ENCODE measurements at regions not wholly inside any gene's neighbourhood (a gene's known extent, or its start where the extent isn't known, plus 50 kb on each side); places are given as distances from the start of the nearest gene placed in this dataset.

DNA sequence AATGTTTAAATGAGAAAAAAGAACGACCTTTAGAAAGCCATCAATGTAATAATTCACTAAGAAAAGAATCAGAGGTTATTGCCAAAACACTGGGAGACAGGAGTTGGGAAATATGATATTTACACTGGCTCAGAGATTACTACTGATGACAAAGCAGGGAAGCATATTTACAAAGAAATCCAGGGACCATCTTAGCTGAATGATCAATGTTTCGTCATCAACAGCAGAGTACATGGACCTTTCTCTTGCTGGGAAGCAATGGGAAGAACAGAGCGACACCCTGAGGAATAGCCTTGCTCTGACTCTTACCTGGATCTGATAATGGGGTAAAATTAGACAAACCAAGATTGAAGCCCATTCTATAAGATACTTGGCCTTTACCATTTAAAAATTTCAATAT, 1293.5 kb downstream of the XPNPEP1 start:
- no peak for DNase-seq
- no peak overlapping the region for H3K4me3 ChIP-seq (ENCODE audit: insufficient read depth, low read depth, low read length)
- H2AK5ac ChIP-seq (ENCODE audit: low read depth, low read length): no peak overlapping the region
- no peaks in the 10 kb centered on the region for H3K36me3 ChIP-seq (ENCODE audit: control insufficient read depth, insufficient read depth, low read length)
- H3K27ac ChIP-seq (ENCODE audit: insufficient read depth, low read length): no peak overlapping the region
- ATAC-seq (ENCODE audit: low read depth): no peak
- no peak overlapping the region for H2AFZ ChIP-seq (replicated peaks; ENCODE audit: low read length, poor library complexity)
- H2BK120ac ChIP-seq (ENCODE audit: low read depth, low read length): no peak overlapping the region
- no peak overlapping the region for H3K4me2 ChIP-seq (ENCODE audit: low read depth, low read length)
- H3K4ac ChIP-seq (ENCODE audit: low read depth, low read length): no peak overlapping the region
- no peak overlapping the region for H3K18ac ChIP-seq (ENCODE audit: low read depth, low read length)
- no peaks in the 10 kb centered on the region for H3K79me1 ChIP-seq (ENCODE audit: low read depth in 1 of 2, low read length in 2 of 2)
- CTCF ChIA-PET: no interaction called here
- no peak overlapping the region for H2BK20ac ChIP-seq (ENCODE audit: low read depth, low read length)
- no peak overlapping the region for H3K9ac ChIP-seq (ENCODE audit: low read depth, low read length)
- no TSS peak for BruUV-seq (replicated peaks)
- H2AK9ac ChIP-seq (replicated peaks; ENCODE audit: low read depth, low read length, poor library complexity): no peak overlapping the region
- H3K27me3 ChIP-seq (ENCODE audit: control insufficient read depth, insufficient read depth, low read length): no peaks in the 10 kb centered on the region
- no peak overlapping the region for H3K14ac ChIP-seq (replicated peaks; ENCODE audit: low read depth, low read length)
- POLR2A ChIA-PET (ENCODE audit: unreplicated experiment): no interaction called here
- no peak overlapping the region for H4K5ac ChIP-seq (ENCODE audit: low read depth, low read length)
- no peaks in the 10 kb centered on the region for H3K4me1 ChIP-seq (ENCODE audit: control insufficient read depth, insufficient read depth, low read length)
- intact Hi-C loops (cut with micrococcal nuclease) (no loop called here), in situ Hi-C loops (cut with MboI; ENCODE audit: low sequenced_read_pairs) (no loop called here), dilution Hi-C loops (cut with HindIII; ENCODE audit: low sequenced_read_pairs, unreplicated experiment) (no loop called here)
- TF ChIP-seq CEBPB (IDR thresholded peaks at IDR 0.05; ENCODE audit: low read depth, low read length): no peak
- no peak for TF ChIP-seq RCOR1 (IDR thresholded peaks at IDR 0.05; ENCODE audit: insufficient replicate concordance, low read length)
- no peak for TF ChIP-seq MAZ (IDR thresholded peaks at IDR 0.05; ENCODE audit: borderline replicate concordance, low read depth, low read length)
- TF ChIP-seq, protein P1, sequence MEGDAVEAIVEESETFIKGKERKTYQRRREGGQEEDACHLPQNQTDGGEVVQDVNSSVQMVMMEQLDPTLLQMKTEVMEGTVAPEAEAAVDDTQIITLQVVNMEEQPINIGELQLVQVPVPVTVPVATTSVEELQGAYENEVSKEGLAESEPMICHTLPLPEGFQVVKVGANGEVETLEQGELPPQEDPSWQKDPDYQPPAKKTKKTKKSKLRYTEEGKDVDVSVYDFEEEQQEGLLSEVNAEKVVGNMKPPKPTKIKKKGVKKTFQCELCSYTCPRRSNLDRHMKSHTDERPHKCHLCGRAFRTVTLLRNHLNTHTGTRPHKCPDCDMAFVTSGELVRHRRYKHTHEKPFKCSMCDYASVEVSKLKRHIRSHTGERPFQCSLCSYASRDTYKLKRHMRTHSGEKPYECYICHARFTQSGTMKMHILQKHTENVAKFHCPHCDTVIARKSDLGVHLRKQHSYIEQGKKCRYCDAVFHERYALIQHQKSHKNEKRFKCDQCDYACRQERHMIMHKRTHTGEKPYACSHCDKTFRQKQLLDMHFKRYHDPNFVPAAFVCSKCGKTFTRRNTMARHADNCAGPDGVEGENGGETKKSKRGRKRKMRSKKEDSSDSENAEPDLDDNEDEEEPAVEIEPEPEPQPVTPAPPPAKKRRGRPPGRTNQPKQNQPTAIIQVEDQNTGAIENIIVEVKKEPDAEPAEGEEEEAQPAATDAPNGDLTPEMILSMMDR (conservative IDR thresholded peaks at IDR 0.05; ENCODE audit: low read depth, low read length): no peak
- no peak for TF ChIP-seq NFE2L2 (IDR thresholded peaks at IDR 0.05; ENCODE audit: low read depth, low read length)
- TF ChIP-seq CHD1 (IDR thresholded peaks at IDR 0.05; ENCODE audit: low read depth, low read length): no peak
- no peak for TF ChIP-seq RFX5 (IDR thresholded peaks at IDR 0.05; ENCODE audit: low read depth, low read length)
- no peak for TF ChIP-seq POLR2A (IDR thresholded peaks at IDR 0.05; ENCODE audit: low read depth, low read length)
- TF ChIP-seq, protein P2, sequence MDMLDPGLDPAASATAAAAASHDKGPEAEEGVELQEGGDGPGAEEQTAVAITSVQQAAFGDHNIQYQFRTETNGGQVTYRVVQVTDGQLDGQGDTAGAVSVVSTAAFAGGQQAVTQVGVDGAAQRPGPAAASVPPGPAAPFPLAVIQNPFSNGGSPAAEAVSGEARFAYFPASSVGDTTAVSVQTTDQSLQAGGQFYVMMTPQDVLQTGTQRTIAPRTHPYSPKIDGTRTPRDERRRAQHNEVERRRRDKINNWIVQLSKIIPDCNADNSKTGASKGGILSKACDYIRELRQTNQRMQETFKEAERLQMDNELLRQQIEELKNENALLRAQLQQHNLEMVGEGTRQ (IDR thresholded peaks at IDR 0.05; ENCODE audit: low read depth, low read length): no peak
- TF ChIP-seq RAD21 (IDR thresholded peaks at IDR 0.05; ENCODE audit: low read length): no peak
- TF ChIP-seq SMC3 (IDR thresholded peaks at IDR 0.05; ENCODE audit: low read depth, low read length): no peak
- H3K23ac ChIP-seq (ENCODE audit: low read depth, low read length): no peak overlapping the region
- no peak overlapping the region for H2BK5ac ChIP-seq (ENCODE audit: low read depth, low read length, poor library complexity, severe bottlenecking)
- no peaks in the 10 kb centered on the region for H3K9me1 ChIP-seq (ENCODE audit: insufficient read depth, low read length)
- no peak overlapping the region for H2BK15ac ChIP-seq (ENCODE audit: low read depth, low read length)
- H4K20me1 ChIP-seq (ENCODE audit: insufficient read depth, low read length): no peaks in the 10 kb centered on the region
- 0% methylated on average over 1 of the region's 3 CpGs; no CpG with 5 or more reads in 1 of the 2 experiments for WGBS, 2 experiments (ENCODE audit: extremely low coverage in 2 of 2, insufficient read length in 1 of 2)
- no peak overlapping the region for H4K8ac ChIP-seq (ENCODE audit: low read depth in 2 of 2, low read length in 2 of 2)
- no peaks in the 10 kb centered on the region for H3K9me3 ChIP-seq (ENCODE audit: control insufficient read depth, insufficient read depth, low read length)
- no peak overlapping the region for H3K56ac ChIP-seq (ENCODE audit: extremely low read depth, insufficient read depth, low read length)
- H4K91ac ChIP-seq (ENCODE audit: insufficient read depth, low read depth, low read length): no peak overlapping the region

Measured in IMR-90 (cell line).